K562 (cell line): ENCODE measurements at regions not wholly inside any gene's neighbourhood (a gene's known extent, or its start where the extent isn't known, plus 50 kb on each side); places are given as distances from the start of the nearest gene placed in this dataset.

Experiments used
- ATF6 ChIP-seq: sonication (generic); formaldehyde crosslinking; IDR thresholded peaks from 2 replicates; pipeline ENCODE4 v1.4.0; 2020; ENCODE audit warnings: mild to moderate bottlenecking, missing genetic modification reagents
- FOSL1 ChIP-seq: fragments of 200-800 bp; sonication (Bioruptor generic); conservative IDR thresholded peaks from 2 replicates; pipeline ENCODE4 v1.6.1; 2016; ENCODE audit warnings: missing genetic modification characterization, missing compliant biosample characterization
- SIN3A ChIP-seq, 2 experiments: fragments of 150-350 bp in 1 of 2; IDR thresholded peaks; 2 replicates each; pipeline ENCODE4 v1.6.1; 2011 to 2016; ENCODE audit warnings: borderline replicate concordance in 2 of 2, low read depth in 2 of 2, low read length in 2 of 2, mild to moderate bottlenecking in 2 of 2, moderate library complexity in 2 of 2; ENCODE audit not compliant: control insufficient read depth in 1 of 2
- SNRNP70 ChIP-seq: fragments of 200-400 bp; formaldehyde crosslinking; optimal IDR thresholded peaks from 2 replicates; pipeline ENCODE3; 2017; ENCODE audit warnings: low read depth, low read length
- TAF1 ChIP-seq: IDR thresholded peaks from 2 replicates; pipeline ENCODE4 v1.6.1; 2011; ENCODE audit warnings: mild to moderate bottlenecking, low read length, moderate library complexity; ENCODE audit not compliant: insufficient read depth, control insufficient read depth, severe bottlenecking; ENCODE audit errors: extremely low read depth
- TAL1 ChIP-seq: fragments of 450-650 bp; IDR thresholded peaks from 2 replicates; pipeline ENCODE4 v1.6.1; 2016; ENCODE audit warnings: mild to moderate bottlenecking
- YY1 ChIP-seq, 3 experiments: IDR thresholded peaks; 2 replicates each; pipeline ENCODE4 v1.6.1; 2011; ENCODE audit warnings: low read length in 2 of 3, mild to moderate bottlenecking in 2 of 3, moderate library complexity in 2 of 3, borderline replicate concordance in 1 of 3, control low read depth in 1 of 3, low read depth in 1 of 3; ENCODE audit not compliant: insufficient read depth in 3 of 3, insufficient replicate concordance in 2 of 3, control insufficient read depth in 1 of 3, insufficient read length in 1 of 3; ENCODE audit errors: extremely low read depth in 1 of 3
- ZNF318 ChIP-seq, 2 experiments: fragments of 450-650 bp; IDR thresholded peaks; 2 replicates each; pipeline ENCODE4 v1.6.1; 2016; ENCODE audit warnings: mild to moderate bottlenecking in 2 of 2, borderline replicate concordance in 1 of 2, low read depth in 1 of 2, moderate library complexity in 1 of 2
- TF ChIP-seq, protein P1 (sequence below), 3 experiments: IDR thresholded peaks in 2 of 3; conservative IDR thresholded peaks in 1 of 3; 2 replicates each; pipeline ENCODE4 v1.5.1; 2011 to 2012; ENCODE audit warnings: low read length in 3 of 3, mild to moderate bottlenecking in 3 of 3, control low read depth in 2 of 3, improper control_type of control experiment in 1 of 3, inconsistent platforms in 1 of 3, low read depth in 1 of 3, mixed read lengths in 1 of 3, moderate library complexity in 1 of 3; ENCODE audit not compliant: insufficient read depth in 2 of 3

DNA sequence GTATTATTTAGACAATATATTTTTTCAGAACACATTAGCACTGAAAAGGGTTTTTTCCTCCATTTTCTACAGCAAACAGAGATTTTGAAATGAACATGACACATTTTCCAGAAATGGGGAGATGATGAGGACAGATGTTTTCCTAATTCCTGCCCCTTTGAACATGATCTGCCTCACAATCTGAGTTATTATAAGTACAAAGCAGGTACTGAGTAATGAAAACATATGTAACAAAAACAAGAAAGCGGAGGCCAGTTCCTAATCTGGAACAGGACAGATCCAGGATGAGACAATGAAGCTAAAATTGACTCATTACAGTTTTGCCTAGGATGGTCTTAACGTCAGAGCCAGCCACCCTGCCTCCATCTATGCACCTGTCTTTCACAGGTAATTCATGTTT is 642.8 kb upstream of the NR2F2 start:
- no peak for TF ChIP-seq SIN3A (IDR thresholded peaks at IDR 0.05; ENCODE audit: borderline replicate concordance in 2 of 2, control insufficient read depth in 1 of 2, low read depth in 2 of 2, low read length in 2 of 2)
- TF ChIP-seq, protein P1, sequence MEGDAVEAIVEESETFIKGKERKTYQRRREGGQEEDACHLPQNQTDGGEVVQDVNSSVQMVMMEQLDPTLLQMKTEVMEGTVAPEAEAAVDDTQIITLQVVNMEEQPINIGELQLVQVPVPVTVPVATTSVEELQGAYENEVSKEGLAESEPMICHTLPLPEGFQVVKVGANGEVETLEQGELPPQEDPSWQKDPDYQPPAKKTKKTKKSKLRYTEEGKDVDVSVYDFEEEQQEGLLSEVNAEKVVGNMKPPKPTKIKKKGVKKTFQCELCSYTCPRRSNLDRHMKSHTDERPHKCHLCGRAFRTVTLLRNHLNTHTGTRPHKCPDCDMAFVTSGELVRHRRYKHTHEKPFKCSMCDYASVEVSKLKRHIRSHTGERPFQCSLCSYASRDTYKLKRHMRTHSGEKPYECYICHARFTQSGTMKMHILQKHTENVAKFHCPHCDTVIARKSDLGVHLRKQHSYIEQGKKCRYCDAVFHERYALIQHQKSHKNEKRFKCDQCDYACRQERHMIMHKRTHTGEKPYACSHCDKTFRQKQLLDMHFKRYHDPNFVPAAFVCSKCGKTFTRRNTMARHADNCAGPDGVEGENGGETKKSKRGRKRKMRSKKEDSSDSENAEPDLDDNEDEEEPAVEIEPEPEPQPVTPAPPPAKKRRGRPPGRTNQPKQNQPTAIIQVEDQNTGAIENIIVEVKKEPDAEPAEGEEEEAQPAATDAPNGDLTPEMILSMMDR (IDR thresholded peaks at IDR 0.05 in 2 of 3, conservative IDR thresholded peaks at IDR 0.05 in 1 of 3; ENCODE audit: insufficient read depth in 2 of 3, low read depth in 1 of 3, low read length in 3 of 3), result no peak
- no peak for TF ChIP-seq SNRNP70
- no peak for TF ChIP-seq TAL1
- TF ChIP-seq FOSL1 (tag), result no peak
- TF ChIP-seq YY1 (IDR thresholded peaks at IDR 0.05; ENCODE audit: borderline replicate concordance in 1 of 3, control insufficient read depth in 1 of 3, extremely low read depth in 1 of 3, insufficient read depth in 3 of 3, insufficient read length in 1 of 3, insufficient replicate concordance in 2 of 3, low read depth in 1 of 3, low read length in 2 of 3), result no peak
- TF ChIP-seq ZNF318 (IDR thresholded peaks at IDR 0.05; ENCODE audit: borderline replicate concordance in 1 of 2, low read depth in 1 of 2), result no peak
- TF ChIP-seq ATF6 (CRISPR knock-in tag), result no peak
- no peak for TF ChIP-seq TAF1
